GM21619 (cell line): ENCODE measurements at regions not wholly inside any gene's neighbourhood (a gene's known extent, or its start where the extent isn't known, plus 50 kb on each side); places are given as distances from the start of the nearest gene placed in this dataset.
"Not testable (repeated sequence)": the region's sequence is repeated elsewhere in the genome, so short reads cannot be mapped to it uniquely, and the experiment has no call there.

Experiments used
- ATAC-seq: cut with Tn5 transposase; IDR thresholded peaks from one replicate; pipeline ENCODE4 v1.9.1; 2021; ENCODE audit not compliant: unreplicated experiment

DNA sequence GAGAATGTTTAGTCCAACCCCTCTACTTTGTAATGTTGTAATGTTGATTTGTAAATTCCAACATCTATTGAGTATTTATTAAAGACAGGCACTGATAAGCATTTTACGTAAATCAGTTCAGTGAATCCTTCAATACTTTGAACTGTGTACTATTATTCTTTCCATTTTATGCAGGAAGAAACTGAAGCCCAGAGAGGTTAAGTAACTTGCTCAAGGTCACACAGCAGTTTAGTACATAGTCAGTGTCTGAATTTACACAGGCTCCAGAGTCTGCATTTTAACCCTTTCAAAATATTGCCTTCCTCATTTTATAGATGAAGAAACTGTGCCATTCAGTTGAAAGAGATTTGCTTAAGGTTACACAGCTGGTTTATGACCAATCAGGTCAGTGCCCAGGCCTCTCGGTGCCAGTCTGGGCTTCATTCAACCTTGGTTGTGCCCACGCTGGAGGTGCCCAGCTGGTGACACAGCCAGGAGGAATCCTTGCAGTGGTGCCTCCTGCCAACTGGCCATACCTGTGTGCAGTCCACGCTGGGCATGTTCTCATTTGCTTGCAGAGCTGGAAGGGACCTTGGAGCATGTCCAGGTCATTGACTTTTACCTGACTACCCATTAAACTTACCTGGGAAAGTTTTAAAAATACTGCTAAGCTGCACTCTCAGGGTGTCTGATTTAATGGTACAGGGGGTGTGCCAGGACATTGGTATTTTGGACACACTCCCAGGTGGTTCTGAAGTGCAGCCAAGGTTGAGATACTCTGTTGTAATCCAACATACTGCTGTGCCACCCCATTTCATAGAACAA is 74.3 kb upstream of the CYRIA start:
- ATAC-seq = no peak

DNA sequence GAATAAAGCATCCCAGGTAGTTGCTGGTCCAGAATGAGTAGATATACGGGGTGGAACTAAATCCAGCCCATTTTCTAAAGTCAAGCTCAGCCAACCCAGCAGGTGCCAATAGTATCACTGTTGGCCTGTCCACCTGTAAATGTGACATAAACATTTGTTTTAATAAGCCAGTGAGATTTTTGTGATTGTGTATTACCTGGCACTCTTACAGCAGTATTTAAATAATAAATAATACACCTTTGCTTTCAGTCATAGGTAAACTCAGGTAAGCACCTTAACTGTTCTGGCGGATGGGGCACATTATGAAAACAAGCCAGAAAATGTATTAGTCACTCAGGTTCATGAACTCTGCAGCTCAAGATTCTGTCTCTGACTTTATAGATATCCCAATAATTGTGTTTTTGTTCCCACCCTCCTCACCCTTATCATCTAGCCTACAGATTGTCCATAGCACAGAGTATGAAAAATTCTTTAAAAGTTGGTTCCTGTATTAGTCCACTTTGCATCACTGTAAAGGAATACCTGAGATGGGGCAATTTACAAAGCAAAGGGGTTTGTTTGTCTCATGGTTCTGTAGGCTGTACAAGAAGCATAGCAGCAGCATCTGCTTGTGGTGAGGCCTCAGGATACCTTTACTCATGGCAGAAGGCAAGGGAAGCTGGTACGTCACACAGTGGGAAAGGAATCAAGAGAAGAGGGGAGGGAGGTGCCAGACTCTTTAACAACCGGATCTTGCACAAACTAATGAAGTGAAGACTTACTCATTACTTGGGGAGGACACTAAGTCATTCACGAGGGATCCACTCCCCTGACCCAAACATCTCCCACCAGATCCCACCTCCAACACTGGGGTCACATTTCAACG is 73.0 kb upstream of the CYRIA start:
- no peak for ATAC-seq

DNA sequence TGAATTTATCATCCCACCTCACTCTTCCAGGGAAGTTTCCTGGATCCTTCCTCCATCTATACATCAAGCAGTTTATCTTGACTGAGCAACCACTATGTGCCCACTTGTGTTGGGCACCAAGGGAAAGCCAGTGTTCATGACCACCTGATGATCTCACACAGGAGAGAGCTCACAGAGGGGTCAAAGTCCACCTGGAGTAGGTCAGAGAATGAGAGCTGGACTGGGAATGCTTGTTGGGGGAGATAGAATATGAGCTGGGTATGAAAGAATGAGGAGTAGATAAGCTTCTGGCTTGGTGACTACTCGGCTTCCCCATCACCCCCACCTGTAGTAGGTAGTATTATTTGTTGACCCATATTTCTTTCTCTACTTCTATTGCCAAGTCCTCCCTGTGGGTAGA is 72.2 kb upstream of the CYRIA start:
- no peak for ATAC-seq

DNA sequence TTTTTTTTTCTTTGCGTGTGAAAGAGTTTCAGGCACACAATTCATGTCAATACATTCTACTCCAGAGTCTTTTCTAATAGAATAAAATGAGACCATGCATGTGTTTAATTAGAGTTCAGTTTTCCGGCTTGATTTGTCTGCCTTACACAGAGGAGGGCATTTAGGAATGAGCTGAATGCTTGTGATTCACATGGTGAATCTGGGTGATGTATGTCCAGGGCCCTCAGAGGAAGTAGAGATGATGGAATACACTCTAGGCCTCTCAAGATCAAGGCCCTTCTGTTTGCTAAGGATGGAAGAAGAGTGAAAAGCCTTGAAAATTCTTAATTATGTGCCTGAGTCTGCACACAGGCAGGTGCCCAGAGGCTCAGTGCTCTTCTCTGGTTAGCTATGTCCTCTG is 71.0 kb upstream of the CYRIA start:
- ATAC-seq = no peak

DNA sequence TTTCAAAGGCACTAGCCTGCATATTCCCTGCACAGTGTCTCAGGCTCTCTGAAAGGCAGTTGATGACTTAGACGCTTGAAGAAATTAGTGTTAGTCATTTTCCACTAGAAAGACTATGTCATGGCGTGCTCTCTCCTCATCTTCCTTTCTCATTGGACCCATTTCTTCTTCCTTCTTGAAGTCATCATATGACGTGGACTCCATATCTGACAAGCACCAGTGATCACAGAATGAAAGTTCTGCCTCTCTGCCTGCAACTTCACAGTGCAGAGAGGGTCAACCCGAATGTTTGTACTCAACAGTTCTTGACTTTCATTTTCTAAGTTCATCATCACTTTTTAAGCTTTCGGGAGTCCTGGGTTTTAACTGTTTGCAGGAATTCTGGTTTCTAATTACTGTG is 63.7 kb upstream of the CYRIA start:
- peak; percentile 56 for ATAC-seq

DNA sequence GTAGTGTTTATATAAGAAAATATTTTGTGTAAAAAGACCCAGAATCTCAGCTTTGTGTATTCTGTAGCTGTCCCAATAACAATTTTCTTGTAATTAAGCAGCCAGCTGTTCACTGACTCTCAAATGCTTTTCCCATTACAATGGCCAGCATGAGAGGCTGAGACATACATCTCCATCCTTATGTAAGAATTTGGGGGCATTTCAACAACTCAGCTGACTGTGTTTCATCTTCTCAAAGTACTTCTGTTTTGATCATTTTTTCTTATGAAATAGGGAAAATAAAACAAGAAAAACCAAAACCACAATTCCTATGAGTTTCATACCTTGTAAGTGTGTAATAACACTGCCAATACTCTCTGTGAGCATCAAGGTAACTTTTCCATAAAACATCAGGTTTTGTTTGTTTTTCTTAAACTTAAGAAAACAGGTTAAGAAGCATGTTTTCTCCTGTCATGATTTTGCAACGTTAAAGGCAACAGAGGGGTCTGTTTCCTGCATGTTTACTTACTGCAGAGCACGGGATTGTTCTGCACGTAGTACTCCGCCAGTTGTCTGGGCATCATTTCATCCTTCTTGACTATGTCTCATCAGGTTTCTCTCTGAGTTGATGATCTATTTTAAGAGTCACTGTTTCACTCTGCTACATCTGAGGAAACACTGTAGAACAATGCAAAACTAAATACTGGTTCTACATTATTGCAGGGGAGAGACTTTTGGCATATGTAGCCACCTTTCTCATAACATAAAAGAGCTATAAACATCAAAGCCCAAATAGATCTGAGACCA is 62.9 kb upstream of the CYRIA start:
- ATAC-seq = peak; percentile 74

DNA sequence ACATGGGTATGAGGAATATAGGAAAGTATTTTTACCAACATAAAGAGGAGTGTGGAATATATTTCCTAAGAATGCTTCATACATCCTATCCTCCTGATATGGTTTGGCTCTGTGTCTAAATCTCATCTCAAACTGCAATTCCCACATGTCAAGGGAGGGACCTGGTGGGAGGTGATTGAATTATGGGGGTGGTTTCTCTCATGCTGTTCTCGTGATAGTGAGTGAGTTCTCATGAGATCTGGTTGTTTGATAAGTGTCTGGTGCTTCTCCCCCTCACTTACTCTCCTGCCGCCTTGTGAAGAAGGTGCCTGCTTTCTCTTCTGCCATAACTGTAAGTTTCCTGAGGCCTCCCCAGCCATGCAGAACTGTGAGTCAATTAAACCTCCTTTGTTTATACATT is 62.2 kb upstream of the CYRIA start:
- not testable (repeated sequence) for ATAC-seq

DNA sequence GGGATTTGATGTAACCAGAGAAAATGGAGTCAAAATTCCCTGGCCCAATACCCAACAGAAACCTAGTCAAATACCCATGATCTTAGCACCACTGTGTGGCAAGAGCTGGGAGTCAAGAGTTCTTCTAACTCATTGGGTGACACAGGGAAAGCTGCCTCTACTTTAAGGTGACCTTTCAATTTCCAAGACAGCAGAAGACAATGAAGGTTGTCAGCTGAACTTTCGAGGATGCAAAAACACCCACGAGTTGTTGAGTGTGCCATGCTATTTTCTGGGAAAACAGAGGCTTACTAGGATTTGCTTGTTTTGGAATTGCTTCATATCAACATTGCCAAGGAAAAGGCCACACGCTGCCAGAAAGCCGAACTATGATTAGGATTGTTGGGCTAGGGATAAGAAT is 61.6 kb upstream of the CYRIA start:
- ATAC-seq = no peak

DNA sequence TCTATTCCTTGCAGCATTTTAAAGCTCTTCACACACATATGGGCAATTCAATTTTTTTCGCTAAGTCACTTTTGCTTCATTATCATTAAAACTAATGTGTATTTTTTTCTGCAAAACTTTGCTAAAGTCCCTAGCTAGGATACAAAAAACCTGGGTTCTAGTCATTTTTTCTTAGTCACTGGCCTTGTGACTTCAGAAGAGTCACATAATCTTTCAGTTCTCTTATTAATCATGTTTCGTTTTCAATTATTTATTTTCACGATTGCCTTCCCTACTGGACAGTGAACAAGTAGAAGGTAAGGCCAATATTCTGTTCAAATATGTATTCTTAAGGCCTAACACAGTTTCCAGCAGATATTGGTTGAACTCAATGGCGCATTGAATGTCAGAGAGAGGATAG is 60.9 kb upstream of the CYRIA start:
- no peak for ATAC-seq

DNA sequence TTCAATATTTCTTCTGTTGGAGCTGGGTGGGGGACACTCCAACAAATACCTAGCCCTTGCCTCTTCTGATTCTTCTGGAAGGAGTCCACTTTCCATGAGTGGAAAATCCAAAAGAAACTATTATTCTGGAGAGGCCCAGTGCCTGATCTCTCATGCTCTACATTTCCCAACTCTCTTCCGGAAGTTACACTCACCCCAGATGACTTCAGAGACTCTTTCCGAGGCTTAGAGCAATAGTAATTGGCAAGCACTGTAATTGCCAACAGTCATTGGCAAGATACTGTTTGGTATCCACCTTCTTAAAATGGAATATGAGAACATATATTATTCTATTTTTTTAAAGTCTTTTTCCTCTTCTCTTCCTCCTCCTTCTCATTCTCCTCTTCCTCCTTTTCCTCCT is 60.5 kb upstream of the CYRIA start:
- no peak for ATAC-seq

DNA sequence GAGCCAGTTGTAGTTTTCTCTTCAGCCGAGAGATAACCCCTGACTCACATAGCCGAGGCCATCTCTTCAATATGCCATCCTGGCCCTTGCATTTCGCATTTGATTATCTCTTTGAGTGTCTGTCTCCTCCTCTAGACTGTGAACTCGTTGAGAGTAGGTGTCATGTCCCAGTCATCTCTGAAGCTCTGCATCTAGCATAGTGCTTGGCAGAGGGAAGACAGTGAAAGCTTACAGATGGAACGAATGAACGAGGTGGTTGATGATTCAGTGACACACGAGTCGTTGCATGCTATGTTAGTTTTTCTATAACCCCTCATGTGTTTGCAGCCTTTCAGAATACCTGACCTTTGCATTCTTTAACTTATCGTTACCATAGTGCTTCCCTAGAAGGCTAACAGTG is 59.9 kb upstream of the CYRIA start:
- no peak for ATAC-seq

DNA sequence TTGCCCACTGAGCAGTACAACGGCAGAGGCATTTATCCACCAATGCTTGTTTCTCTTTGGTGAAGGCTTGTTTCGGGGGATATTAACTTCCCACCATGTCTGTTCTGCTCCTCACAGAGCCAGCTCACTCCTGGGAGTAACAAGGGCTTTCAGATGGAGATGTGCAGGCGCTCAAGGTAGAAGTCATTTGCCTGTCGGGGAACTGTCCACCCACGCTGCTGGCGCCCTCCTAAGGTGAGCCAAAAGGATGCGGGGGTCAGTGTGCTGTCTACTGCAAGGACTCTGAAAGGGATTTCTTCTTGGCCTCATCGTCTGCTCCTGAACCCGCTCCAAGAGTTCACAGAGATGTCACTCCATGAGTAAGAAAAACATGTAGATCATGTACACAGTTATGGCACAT is 57.0 kb upstream of the CYRIA start:
- no peak for ATAC-seq

DNA sequence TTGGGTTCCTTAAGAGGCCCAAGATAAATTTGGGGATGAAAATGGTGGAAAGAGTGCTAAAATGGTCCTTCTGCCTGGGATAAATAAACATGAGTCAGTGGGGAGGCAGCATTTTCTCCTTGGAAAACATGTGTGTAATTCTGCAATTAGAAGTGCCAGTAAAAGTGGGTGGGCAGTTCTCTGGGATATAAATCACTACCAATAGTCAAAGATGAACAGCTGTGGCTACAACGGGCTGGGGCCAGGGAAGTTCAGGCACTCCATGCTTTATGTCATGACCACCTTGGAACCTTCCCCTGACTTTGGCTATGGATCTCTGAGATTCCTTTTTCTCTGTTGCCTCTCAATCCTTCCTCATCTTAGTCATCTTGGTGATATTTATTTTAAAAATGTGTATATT is 56.5 kb upstream of the CYRIA start:
- ATAC-seq = no peak

DNA sequence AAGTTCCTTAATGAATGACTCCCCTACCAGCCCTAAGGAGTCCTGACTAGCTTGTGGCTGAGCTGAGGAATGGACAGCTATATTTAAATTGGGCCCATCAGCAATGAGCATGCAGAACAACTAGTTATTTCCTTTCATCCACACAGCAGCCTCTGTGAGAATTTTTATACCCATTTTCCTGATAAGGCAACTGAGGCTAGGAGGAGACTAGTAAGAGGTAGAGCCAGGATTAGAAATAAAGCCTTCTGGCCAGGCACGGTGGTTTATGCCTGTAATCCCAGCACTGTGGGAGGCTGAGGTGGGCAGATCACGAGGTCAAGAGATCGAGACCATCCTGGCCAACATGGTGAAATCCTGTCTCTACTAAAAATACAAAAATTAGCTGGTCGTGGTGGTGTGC is 55.9 kb upstream of the CYRIA start:
- ATAC-seq = not testable (repeated sequence)

DNA sequence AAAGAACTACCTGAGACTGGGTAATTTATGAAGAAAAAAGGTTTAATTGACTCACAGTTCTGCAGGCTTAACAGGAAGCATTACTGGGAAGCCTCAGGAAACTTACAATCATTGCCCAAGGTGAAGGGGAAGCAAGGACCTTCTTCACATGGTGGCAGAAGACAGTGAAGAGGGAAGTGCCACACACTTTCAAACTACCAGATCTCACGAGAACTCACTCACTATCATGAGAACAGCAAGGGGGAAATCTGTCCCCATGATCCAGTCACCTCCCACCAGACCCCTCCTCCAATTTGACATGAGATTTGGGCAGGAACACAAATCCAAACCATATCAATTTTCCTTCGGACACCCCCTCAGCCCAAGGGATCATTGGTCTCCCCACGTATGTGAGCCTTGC is 55.1 kb upstream of the CYRIA start:
- not testable (repeated sequence) for ATAC-seq

DNA sequence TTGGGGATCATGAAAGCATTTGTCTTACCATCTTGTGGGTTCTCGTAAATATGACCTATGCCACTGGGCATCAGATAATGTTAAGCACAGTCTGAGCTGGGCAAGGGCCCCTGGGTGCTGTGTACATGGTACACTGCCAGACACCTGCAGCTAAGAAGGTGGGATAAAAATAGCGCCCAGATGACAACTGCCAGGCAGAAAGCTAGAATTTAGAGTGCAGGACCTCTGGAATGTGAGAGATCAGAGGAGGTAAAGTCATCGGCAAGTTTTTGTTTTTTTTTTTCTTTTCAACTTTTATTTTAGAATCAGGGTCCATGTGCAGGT is 53.8 kb upstream of the CYRIA start:
- no peak for ATAC-seq

DNA sequence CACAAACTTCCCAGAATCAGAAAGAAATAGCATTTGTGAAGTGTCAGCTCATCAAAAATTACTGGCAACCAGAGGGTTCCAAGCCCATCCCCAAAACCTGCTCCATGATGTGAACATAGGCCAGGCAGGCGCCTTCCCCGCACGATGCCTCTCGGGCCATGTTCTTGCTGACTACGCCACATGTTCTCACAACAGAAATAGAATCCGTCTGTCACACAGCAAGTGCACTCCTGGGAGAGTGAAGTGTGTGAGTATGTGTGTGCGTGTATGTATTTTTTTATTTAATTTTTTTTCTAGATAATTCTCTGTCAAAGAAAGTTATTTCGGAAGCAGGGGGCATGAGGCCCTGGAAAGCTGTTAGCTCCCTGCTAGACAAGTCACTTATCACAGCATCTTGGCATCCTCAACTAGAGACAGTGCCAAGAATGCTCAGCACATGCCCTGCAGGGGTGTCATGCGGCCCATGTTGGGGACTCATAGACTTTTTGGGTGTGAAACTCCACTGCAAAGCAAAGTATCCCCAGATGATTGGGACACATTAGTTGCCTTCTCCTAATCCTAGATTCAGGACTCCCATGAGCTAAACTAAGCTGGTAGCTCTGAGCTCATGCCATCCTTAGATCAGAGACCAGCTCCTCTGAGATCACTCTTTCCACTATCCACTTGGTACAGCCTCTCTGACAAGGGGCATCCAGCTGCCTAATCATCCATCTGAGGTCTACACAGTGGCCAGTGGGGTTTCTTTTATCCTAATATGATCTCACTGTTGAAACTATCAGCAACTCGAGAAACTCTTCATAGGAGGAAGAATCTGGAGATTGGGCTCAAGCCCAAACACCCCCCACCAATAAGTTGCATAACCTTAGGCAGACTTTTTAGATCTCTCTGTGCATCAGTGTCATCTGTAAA is 53.2 kb upstream of the CYRIA start:
- ATAC-seq = no peak

DNA sequence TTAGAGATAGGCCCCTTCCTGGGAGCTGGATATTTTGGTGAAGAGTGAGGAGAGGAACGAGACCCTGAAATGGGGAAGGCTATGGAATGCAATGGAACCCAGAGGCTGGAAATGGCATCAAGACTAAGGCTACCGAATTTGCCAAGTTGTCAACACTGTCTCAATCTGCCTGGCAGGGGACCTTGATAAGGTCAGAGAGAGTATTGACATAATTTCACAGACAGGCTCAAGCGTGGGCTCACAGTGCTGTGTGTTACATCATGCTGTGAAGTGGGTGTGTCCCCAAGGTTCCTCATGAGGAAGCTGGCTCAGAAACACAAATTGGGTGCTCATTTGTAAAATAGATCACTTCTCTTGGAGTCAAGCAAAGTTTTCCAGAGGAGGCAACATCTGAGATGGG is 51.8 kb upstream of the CYRIA start:
- ATAC-seq = no peak

DNA sequence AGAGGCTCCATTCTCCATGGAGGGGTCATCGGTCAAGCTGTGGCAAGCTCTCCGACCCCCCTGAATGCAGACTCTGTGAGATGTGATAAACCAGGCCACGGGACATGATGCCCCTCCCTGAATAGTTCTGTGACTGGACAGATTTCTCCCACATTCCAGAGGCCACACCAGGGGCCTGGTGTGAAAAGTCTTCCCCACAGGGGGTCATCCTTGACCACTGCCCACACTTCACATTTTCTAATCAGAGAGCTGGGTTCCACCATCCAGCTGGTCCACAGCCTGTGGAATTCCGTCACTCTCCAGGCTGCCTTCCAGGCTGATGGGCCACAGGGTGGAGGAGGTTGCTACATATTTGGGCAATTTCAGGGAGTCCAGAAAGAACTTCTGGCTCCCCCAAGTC is 51.3 kb upstream of the CYRIA start:
- ATAC-seq = no peak

DNA sequence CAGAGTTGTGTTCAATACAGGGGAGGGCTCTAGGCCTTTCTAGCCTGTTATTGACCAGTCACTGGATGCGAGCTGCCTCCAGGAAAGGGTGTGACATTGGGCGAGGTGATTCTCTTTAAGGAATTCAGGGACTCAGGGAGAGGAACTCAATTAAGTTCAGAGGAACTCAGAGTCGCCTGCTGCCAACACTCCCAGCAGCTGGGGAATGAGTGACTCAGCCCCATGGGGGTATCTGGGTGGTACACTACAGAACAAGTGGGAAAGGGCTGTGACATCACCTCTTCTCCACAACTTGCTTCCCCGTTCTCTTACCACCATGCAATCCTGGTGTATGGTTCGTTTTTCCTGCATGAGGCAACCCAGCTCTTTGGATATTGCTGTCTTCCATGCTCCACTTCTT is 50.4 kb upstream of the CYRIA start:
- ATAC-seq = no peak
